Right atrium auricular region (tissue), 2 donors: ENCODE measurements at regions not wholly inside any gene's neighbourhood (a gene's known extent, or its start where the extent isn't known, plus 50 kb on each side); places are given as distances from the start of the nearest gene placed in this dataset.
"Not testable (repeated sequence)": the region's sequence is repeated elsewhere in the genome, so short reads cannot be mapped to it uniquely, and the experiment has no call there.

Experiments used
- DNase-seq: peaks from one replicate; pipeline ENCODE4 v3.0.0-alpha.2; 2019; ENCODE audit warnings: low spot score
- H3K27ac ChIP-seq, 2 donors: fragments of 200-600 bp; sonication (generic); 1 replicate in 1 of 2; 2 replicates in 1 of 2; pipeline ENCODE4 v1.5.1; 2016 to 2019
- H3K27me3 ChIP-seq, 2 donors: fragments of 200-600 bp; sonication (generic); one replicate each; pipeline versions ENCODE4 v1.5.1 to v1.6.0; 2017 to 2019
- H3K36me3 ChIP-seq: fragments of 200-600 bp; sonication (generic); one replicate; pipeline ENCODE4 v1.5.1; 2016
- H3K4me1 ChIP-seq, 2 donors: fragments of 200-600 bp; sonication (generic); one replicate each; pipeline versions ENCODE4 v1.5.1 to v1.6.0; 2017 to 2019
- H3K4me3 ChIP-seq, 2 donors: fragments of 200-600 bp; sonication (generic); 1 replicate in 1 of 2; 2 replicates in 1 of 2; pipeline ENCODE4 v1.5.1; 2017 to 2019; ENCODE audit warnings: mild to moderate bottlenecking in 1 of 2, moderate library complexity in 1 of 2
- H3K9me3 ChIP-seq, 2 donors: fragments of 200-600 bp; sonication (generic); one replicate each; pipeline ENCODE4 v1.5.1; 2019
- CTCF ChIP-seq, 2 donors: fragments of 200-600 bp; sonication (generic); IDR thresholded peaks; one replicate each; pipeline ENCODE4 v1.5.1; 2019; ENCODE audit warnings: antibody characterized with exemption in 2 of 2

GRCh38 chr3:164417955-164418354 lies 660.3 kb downstream of the SI start:
- Histone ChIP-seq H3K27me3 (no peaks in the 10 kb centered on the region), H3K36me3 (no peaks in the 10 kb centered on the region), H3K4me3 (no peak overlapping the region), H3K4me1 (no peaks in the 10 kb centered on the region), H3K27ac (no peak overlapping the region), H3K9me3 (no peaks in the 10 kb centered on the region)
- TF ChIP-seq CTCF (IDR thresholded peaks at IDR 0.05), result no peak
- no peak for DNase-seq

- no peak overlapping the region for H3K27ac ChIP-seq
- no peak for DNase-seq
- no peaks in the 10 kb centered on the region for H3K4me1 ChIP-seq
- H3K4me3 ChIP-seq, result no peak overlapping the region
- no peaks in the 10 kb centered on the region for H3K36me3 ChIP-seq
- H3K27me3 ChIP-seq, result no peaks in the 10 kb centered on the region
- H3K9me3 ChIP-seq, result no peaks in the 10 kb centered on the region
- no peak for TF ChIP-seq CTCF (IDR thresholded peaks at IDR 0.05)
Measured at GRCh38 chr3:164416491-164417222, 661.6 kb downstream of the SI start.

- Histone ChIP-seq H3K27ac (no peak overlapping the region), H3K36me3 (no peaks in the 10 kb centered on the region), H3K4me1 (no peaks in the 10 kb centered on the region), H3K4me3 (no peak overlapping the region), H3K9me3 (no peaks in the 10 kb centered on the region), H3K27me3 (no peaks in the 10 kb centered on the region)
- TF ChIP-seq CTCF (IDR thresholded peaks at IDR 0.05), result no peak
- no peak for DNase-seq
Measured at GRCh38 chr3:164408326-164408725, 670.0 kb downstream of the SI start.

- H3K9me3 ChIP-seq, result no peaks in the 10 kb centered on the region
- no peaks in the 10 kb centered on the region for H3K36me3 ChIP-seq
- H3K27me3 ChIP-seq, result no peaks in the 10 kb centered on the region
- H3K4me1 ChIP-seq, result no peaks in the 10 kb centered on the region
- no peak overlapping the region for H3K27ac ChIP-seq
- TF ChIP-seq CTCF (IDR thresholded peaks at IDR 0.05), result no peak
- no peak overlapping the region for H3K4me3 ChIP-seq
- no peak for DNase-seq
Measured at GRCh38 chr3:164407111-164407510, 671.2 kb downstream of the SI start.

GRCh38 chr3:164406281-164406680 lies 672.0 kb downstream of the SI start:
- no peak overlapping the region for H3K27ac ChIP-seq
- no peak for TF ChIP-seq CTCF (IDR thresholded peaks at IDR 0.05)
- DNase-seq, result no peak

GRCh38 chr3:164401923-164402322 lies 676.4 kb downstream of the SI start:
- no peaks in the 10 kb centered on the region for H3K9me3 ChIP-seq
- no peaks in the 10 kb centered on the region for H3K4me1 ChIP-seq
- H3K27me3 ChIP-seq, result no peaks in the 10 kb centered on the region
- H3K27ac ChIP-seq, result no peak overlapping the region
- no peaks in the 10 kb centered on the region for H3K36me3 ChIP-seq
- no peak overlapping the region for H3K4me3 ChIP-seq
- no peak for DNase-seq
- TF ChIP-seq CTCF (IDR thresholded peaks at IDR 0.05), result no peak

More at GRCh38 chr3:164406281-164406680, 672.0 kb downstream of the SI start:
- Histone ChIP-seq H3K9me3 (no peaks in the 10 kb centered on the region), H3K27me3 (no peaks in the 10 kb centered on the region), H3K36me3 (no peaks in the 10 kb centered on the region), H3K4me1 (no peaks in the 10 kb centered on the region), H3K4me3 (no peak overlapping the region)

- DNase-seq, H3K27me3 ChIP-seq, H3K36me3 ChIP-seq, H3K4me1 ChIP-seq, H3K9me3 ChIP-seq, H3K27ac ChIP-seq, H3K4me3 ChIP-seq: not testable (repeated sequence)
Measured at GRCh38 chr3:164401440-164401839, 676.9 kb downstream of the SI start.
